Thymus (tissue), 11 donors: ENCODE measurements at regions not wholly inside any gene's neighbourhood (a gene's known extent, or its start where the extent isn't known, plus 50 kb on each side); places are given as distances from the start of the nearest gene placed in this dataset.

ENCODE experiments used
- DNase-seq, 9 donors: peaks; one replicate each; pipeline ENCODE4 v3.0.0-alpha.2; 2013; ENCODE audit warnings: low spot score in 9 of 9, low read depth in 6 of 9, missing footprints in 1 of 9
- H3K27ac ChIP-seq, 2 donors: one replicate each; pipeline ENCODE4 v1.5.1; 2013; ENCODE audit warnings: control low read depth in 1 of 2, low read depth in 1 of 2, low read length in 1 of 2, mild to moderate bottlenecking in 1 of 2, moderate library complexity in 1 of 2
- H3K27me3 ChIP-seq, 2 donors: one replicate each; pipeline ENCODE4 v1.5.1; 2013; ENCODE audit warnings: low read length in 1 of 2; ENCODE audit not compliant: control insufficient read depth in 2 of 2, insufficient read depth in 1 of 2
- H3K36me3 ChIP-seq, 2 donors: one replicate each; pipeline ENCODE4 v1.5.1; 2013; ENCODE audit warnings: low read length in 1 of 2, mild to moderate bottlenecking in 1 of 2, moderate library complexity in 1 of 2; ENCODE audit not compliant: control insufficient read depth in 2 of 2, insufficient read depth in 2 of 2
- H3K4me1 ChIP-seq, 2 donors: one replicate each; pipeline ENCODE4 v1.5.1; 2013; ENCODE audit warnings: low read length in 2 of 2; ENCODE audit not compliant: control insufficient read depth in 2 of 2, insufficient read depth in 2 of 2
- H3K4me3 ChIP-seq, 2 donors: one replicate each; pipeline ENCODE4 v1.5.1; 2013; ENCODE audit warnings: low read length in 2 of 2, control low read depth in 1 of 2, mild to moderate bottlenecking in 1 of 2
- H3K9me3 ChIP-seq, 2 donors: one replicate each; pipeline ENCODE4 v1.5.1; 2013; ENCODE audit warnings: low read length in 1 of 2, mild to moderate bottlenecking in 1 of 2; ENCODE audit not compliant: control insufficient read depth in 2 of 2, insufficient read depth in 1 of 2
- WGBS: extraction: QIAGEN DNeasy Blood & Tissue Kit; methylation state at CpG from one replicate; pipeline ENCODE4 v1.1.7; 2013; 5-methylcytosine and 5-hydroxymethylcytosine counted together
- donor health status: healthy.

- H3K36me3 ChIP-seq, result no peaks in the 10 kb centered on the region
- H3K27me3 ChIP-seq, result no peaks in the 10 kb centered on the region
- no peaks in the 10 kb centered on the region for H3K9me3 ChIP-seq
- H3K27ac ChIP-seq, result no peak overlapping the region
- no peak for DNase-seq
- 70% methylated on average over 3 of the region's 3 CpGs for WGBS
- H3K4me3 ChIP-seq, result no peak overlapping the region
- H3K4me1 ChIP-seq, result no peaks in the 10 kb centered on the region
Observed at GRCh38 chr10:106217627-106218026, 946.9 kb downstream of the SORCS1 start.

GRCh38 chr10:106216085-106216484 is 948.4 kb downstream of the SORCS1 start:
- Histone ChIP-seq H3K27ac (no peak overlapping the region), H3K4me1 (no peaks in the 10 kb centered on the region), H3K27me3 (no peaks in the 10 kb centered on the region), H3K36me3 (no peaks in the 10 kb centered on the region), H3K4me3 (no peak overlapping the region), H3K9me3 (no peaks in the 10 kb centered on the region)
- no peak for DNase-seq
- 45% methylated on average over 2 of the region's 2 CpGs for WGBS

GRCh38 chr10:106214243-106214642 is 950.3 kb downstream of the SORCS1 start:
- Histone ChIP-seq H3K4me1 (no peaks in the 10 kb centered on the region), H3K27me3 (no peaks in the 10 kb centered on the region), H3K36me3 (no peaks in the 10 kb centered on the region), H3K27ac (no peak overlapping the region), H3K9me3 (no peaks in the 10 kb centered on the region), H3K4me3 (no peak overlapping the region)
- WGBS, result 96% methylated on average over 2 of the region's 2 CpGs
- DNase-seq, result no peak

- H3K27ac ChIP-seq, result no peak overlapping the region
- 48% methylated on average over 1 of the region's 1 CpG for WGBS
- DNase-seq, result no peak
Observed at GRCh38 chr10:106213493-106213892, 951.0 kb downstream of the SORCS1 start.

GRCh38 chr10:106198275-106198674 is 966.2 kb downstream of the SORCS1 start:
- H3K4me3 ChIP-seq, result no peak overlapping the region
- no peaks in the 10 kb centered on the region for H3K4me1 ChIP-seq
- no peaks in the 10 kb centered on the region for H3K36me3 ChIP-seq
- no peaks in the 10 kb centered on the region for H3K9me3 ChIP-seq
- no peak overlapping the region for H3K27ac ChIP-seq
- H3K27me3 ChIP-seq, result no peaks in the 10 kb centered on the region
- no peak for DNase-seq

More at GRCh38 chr10:106213493-106213892, 951.0 kb downstream of the SORCS1 start:
- no peaks in the 10 kb centered on the region for H3K4me1 ChIP-seq
- H3K9me3 ChIP-seq, result no peaks in the 10 kb centered on the region
- H3K4me3 ChIP-seq, result no peak overlapping the region
- H3K27me3 ChIP-seq, result no peaks in the 10 kb centered on the region
- no peaks in the 10 kb centered on the region for H3K36me3 ChIP-seq

GRCh38 chr10:106189292-106189691 is 975.2 kb downstream of the SORCS1 start:
- no peaks in the 10 kb centered on the region for H3K9me3 ChIP-seq
- H3K36me3 ChIP-seq, result no peaks in the 10 kb centered on the region
- no peaks in the 10 kb centered on the region for H3K27me3 ChIP-seq
- no peaks in the 10 kb centered on the region for H3K4me1 ChIP-seq
- no peak for DNase-seq
- H3K4me3 ChIP-seq, result no peak overlapping the region
- H3K27ac ChIP-seq, result no peak overlapping the region
- WGBS, result 66% methylated on average over 2 of the region's 2 CpGs

- 89% methylated on average over 2 of the region's 2 CpGs for WGBS
- no peak overlapping the region for H3K4me3 ChIP-seq
- H3K27ac ChIP-seq, result no peak overlapping the region
- no peaks in the 10 kb centered on the region for H3K27me3 ChIP-seq
- no peaks in the 10 kb centered on the region for H3K4me1 ChIP-seq
- no peak for DNase-seq
- no peaks in the 10 kb centered on the region for H3K36me3 ChIP-seq
- H3K9me3 ChIP-seq, result no peaks in the 10 kb centered on the region
Observed at GRCh38 chr10:106185951-106186350, 978.6 kb downstream of the SORCS1 start.

- H3K36me3 ChIP-seq, result no peaks in the 10 kb centered on the region
- H3K9me3 ChIP-seq, result no peaks in the 10 kb centered on the region
- no peak overlapping the region for H3K27ac ChIP-seq
- no peak for DNase-seq
- H3K4me3 ChIP-seq, result no peak overlapping the region
- 93% methylated on average over 5 of the region's 5 CpGs for WGBS
- no peaks in the 10 kb centered on the region for H3K27me3 ChIP-seq
- H3K4me1 ChIP-seq, result no peaks in the 10 kb centered on the region
Observed at GRCh38 chr10:106183041-106183440, 981.5 kb downstream of the SORCS1 start.

GRCh38 chr10:106182542-106182941 is 982.0 kb downstream of the SORCS1 start:
- DNase-seq, result no peak
- no peaks in the 10 kb centered on the region for H3K36me3 ChIP-seq

GRCh38 chr10:106181501-106181900 is 983.0 kb downstream of the SORCS1 start:
- no peak overlapping the region for H3K27ac ChIP-seq
- H3K9me3 ChIP-seq, result no peaks in the 10 kb centered on the region
- no peaks in the 10 kb centered on the region for H3K27me3 ChIP-seq
- H3K36me3 ChIP-seq, result no peaks in the 10 kb centered on the region
- no peak overlapping the region for H3K4me3 ChIP-seq
- WGBS, result 47% methylated on average over 3 of the region's 3 CpGs
- no peak for DNase-seq
- no peaks in the 10 kb centered on the region for H3K4me1 ChIP-seq

More at GRCh38 chr10:106182542-106182941, 982.0 kb downstream of the SORCS1 start:
- no peak overlapping the region for H3K4me3 ChIP-seq
- H3K27me3 ChIP-seq, result no peaks in the 10 kb centered on the region
- no peaks in the 10 kb centered on the region for H3K4me1 ChIP-seq
- no peaks in the 10 kb centered on the region for H3K9me3 ChIP-seq
- H3K27ac ChIP-seq, result no peak overlapping the region
